Limb (tissue), 2 donors: ENCODE measurements at regions not wholly inside any gene's neighbourhood (a gene's known extent, or its start where the extent isn't known, plus 50 kb on each side); places are given as distances from the start of the nearest gene placed in this dataset.

Source experiments
- DNase-seq, 2 donors: peaks; one replicate each; pipeline ENCODE4 v3.0.0-alpha.2; 2016; ENCODE audit errors: extremely low spot score in 2 of 2

GRCh38 chr2:223223156-223223555 lies 171.2 kb downstream of the KCNE4 start:
- no peak for DNase-seq

GRCh38 chr2:223225266-223225665 lies 173.3 kb downstream of the KCNE4 start:
- DNase-seq, result no peak

- DNase-seq, result no peak
Measured at GRCh38 chr2:223226264-223226663, 174.3 kb downstream of the KCNE4 start.

GRCh38 chr2:223227338-223227737 lies 175.3 kb downstream of the KCNE4 start:
- DNase-seq, result no peak

GRCh38 chr2:223228871-223229270 lies 176.9 kb downstream of the KCNE4 start:
- DNase-seq, result no peak

- DNase-seq, result no peak
Measured at GRCh38 chr2:223230352-223230751, 178.4 kb downstream of the KCNE4 start.

- no peak for DNase-seq
Measured at GRCh38 chr2:223232285-223232684, 180.3 kb downstream of the KCNE4 start.

GRCh38 chr2:223232896-223233295 lies 180.9 kb downstream of the KCNE4 start:
- no peak for DNase-seq

GRCh38 chr2:223235986-223236385 lies 184.0 kb downstream of the KCNE4 start:
- no peak for DNase-seq

- no peak for DNase-seq
Measured at GRCh38 chr2:223238301-223238700, 186.3 kb downstream of the KCNE4 start.

GRCh38 chr2:223243233-223243632 lies 191.2 kb downstream of the KCNE4 start:
- no peak for DNase-seq

GRCh38 chr2:223247136-223247535 lies 195.1 kb downstream of the KCNE4 start:
- DNase-seq, result no peak

- DNase-seq, result no peak
Measured at GRCh38 chr2:223251656-223252229, 199.8 kb downstream of the KCNE4 start.

GRCh38 chr2:223260681-223261080 lies 208.7 kb downstream of the KCNE4 start:
- DNase-seq, result no peak

- no peak for DNase-seq
Measured at GRCh38 chr2:223262946-223263345, 211.0 kb downstream of the KCNE4 start.

GRCh38 chr2:223264541-223265193 lies 212.7 kb downstream of the KCNE4 start:
- no peak for DNase-seq

GRCh38 chr2:223267160-223267951 lies 215.4 kb downstream of the KCNE4 start:
- no peak for DNase-seq

GRCh38 chr2:223269386-223269785 lies 217.4 kb downstream of the KCNE4 start:
- no peak for DNase-seq

- DNase-seq, result no peak
Measured at GRCh38 chr2:223270548-223270947, 218.6 kb downstream of the KCNE4 start.

GRCh38 chr2:223273995-223274394 lies 222.0 kb downstream of the KCNE4 start:
- no peak for DNase-seq

- DNase-seq, result peak in 1 of 2 donors; percentile 17
Measured at GRCh38 chr2:223282221-223282620, 230.2 kb downstream of the KCNE4 start.

- no peak for DNase-seq
Measured at GRCh38 chr2:223283329-223283728, 231.3 kb downstream of the KCNE4 start.

- no peak for DNase-seq
Measured at GRCh38 chr2:223283771-223284170, 231.8 kb downstream of the KCNE4 start.
